GM23248 (cell line): ENCODE measurements at regions not wholly inside any gene's neighbourhood (a gene's known extent, or its start where the extent isn't known, plus 50 kb on each side); places are given as distances from the start of the nearest gene placed in this dataset.

Experiments used
- DNase-seq: peaks from one replicate; pipeline ENCODE4 v3.0.0-alpha.2; 2015
- H2AFZ ChIP-seq: fragments of 200-600 bp; sonication (generic); 2 replicates; pipeline ENCODE4 v1.6.1; 2016; ENCODE audit warnings: antibody characterized with exemption
- H3F3A ChIP-seq: fragments of 200-600 bp; sonication (generic); 2 replicates; pipeline ENCODE4 v1.6.1; 2016; ENCODE audit warnings: mild to moderate bottlenecking, antibody characterized with exemption, mixed run types; ENCODE audit not compliant: insufficient read depth
- H3K27ac ChIP-seq: fragments of 200-600 bp; sonication (generic); 2 replicates; pipeline ENCODE4 v1.5.1; 2016; ENCODE audit warnings: mild to moderate bottlenecking
- H3K27me3 ChIP-seq: fragments of 200-600 bp; sonication (generic); replicated peaks from 2 replicates; pipeline ENCODE4 v1.6.1; 2016; ENCODE audit warnings: mild to moderate bottlenecking; ENCODE audit not compliant: insufficient read depth
- H3K36me3 ChIP-seq: fragments of 200-600 bp; sonication (generic); 2 replicates; pipeline ENCODE4 v1.6.1; 2016; ENCODE audit warnings: low read depth, mild to moderate bottlenecking
- H3K4me1 ChIP-seq: fragments of 200-600 bp; sonication (generic); 2 replicates; pipeline ENCODE4 v1.6.1; 2016; ENCODE audit warnings: mild to moderate bottlenecking; ENCODE audit not compliant: insufficient read depth
- H3K4me2 ChIP-seq: fragments of 200-600 bp; sonication (generic); one replicate; pipeline ENCODE4 v1.6.1; 2016; ENCODE audit warnings: mild to moderate bottlenecking; ENCODE audit not compliant: unreplicated experiment
- H3K4me3 ChIP-seq: fragments of 200-600 bp; sonication (generic); 2 replicates; pipeline ENCODE4 v1.5.1; 2016; ENCODE audit warnings: mild to moderate bottlenecking
- H3K79me2 ChIP-seq: fragments of 200-600 bp; sonication (generic); 2 replicates; pipeline ENCODE4 v1.6.1; 2016; ENCODE audit warnings: mild to moderate bottlenecking; ENCODE audit not compliant: insufficient read depth
- H3K9ac ChIP-seq: fragments of 200-600 bp; sonication (generic); 2 replicates; pipeline ENCODE4 v1.6.1; 2016; ENCODE audit warnings: mild to moderate bottlenecking
- H3K9me2 ChIP-seq: fragments of 200-600 bp; sonication (generic); 2 replicates; pipeline ENCODE4 v1.6.1; 2016; ENCODE audit warnings: mixed run types, mild to moderate bottlenecking, moderate library complexity; ENCODE audit not compliant: insufficient read depth
- H3K9me3 ChIP-seq: fragments of 200-600 bp; sonication (generic); one replicate; pipeline ENCODE4 v1.6.1; 2017; ENCODE audit warnings: low read depth
- H4K20me1 ChIP-seq: fragments of 200-600 bp; sonication (generic); 2 replicates; pipeline ENCODE4 v1.6.0; 2016; ENCODE audit not compliant: insufficient read depth
- EZH2 ChIP-seq: fragments of 200-600 bp; sonication (generic); IDR thresholded peaks from 2 replicates; pipeline ENCODE4 v1.6.1; 2018; ENCODE audit warnings: antibody characterized with exemption, mild to moderate bottlenecking; ENCODE audit not compliant: insufficient read depth, poor library complexity, severe bottlenecking
- EZH2phosphoT487 ChIP-seq: fragments of 200-600 bp; sonication (generic); IDR thresholded peaks from 2 replicates; pipeline ENCODE4 v1.6.1; 2018; ENCODE audit warnings: antibody characterized with exemption, moderate library complexity, mild to moderate bottlenecking, low read depth; ENCODE audit not compliant: insufficient read depth
- WGBS, 2 experiments: methylation state at CpG; one replicate each; pipeline ENCODE4 v1.1.6; 2015 to 2017; ENCODE audit warnings: low lambda C conversion rate in 2 of 2, low coverage in 1 of 2; ENCODE audit errors: missing lambda C conversion rate in 2 of 2; 5-methylcytosine and 5-hydroxymethylcytosine counted together
- in situ Hi-C: fragments of 300-500 bp; cut with MboI; formaldehyde crosslinking; loops from 2 replicates; pipeline ENCODE4 v1.15.0; 2020

- Histone ChIP-seq H2AFZ (no peak overlapping the region), H3K9me3 (no peaks in the 10 kb centered on the region), H3K9ac (no peak overlapping the region), H3K4me2 (no peak overlapping the region), H3K27me3 (no peaks in the 10 kb centered on the region), H3K36me3 (no peaks in the 10 kb centered on the region), H3K4me1 (no peaks in the 10 kb centered on the region), H3K27ac (no peak overlapping the region), H4K20me1 (no peaks in the 10 kb centered on the region), H3K9me2 (0 out of 2 replicates have a peak, but pooled peaks cover 3% of the 10 kb centered on the region), H3K79me2 (no peaks in the 10 kb centered on the region), H3K4me3 (no peak overlapping the region), H3F3A (no peaks in the 10 kb centered on the region)
- in situ Hi-C loops = no loop called here
- WGBS, 2 experiments = 41 to 47% methylated on average over 2 of the region's 2 CpGs
- TF ChIP-seq EZH2 (no peak), EZH2phosphoT487 (no peak)
- DNase-seq = no peak
Observed at GRCh38 chr9:1535051-1535450, 480.1 kb upstream of the SMARCA2 start.

GRCh38 chr9:1535599-1535998 is 479.5 kb upstream of the SMARCA2 start:
- DNase-seq = no peak
- H3K27me3 ChIP-seq = no peaks in the 10 kb centered on the region
- H3K4me1 ChIP-seq = no peaks in the 10 kb centered on the region
- H3F3A ChIP-seq = no peaks in the 10 kb centered on the region
- 27 to 40% methylated on average over 2 of the region's 2 CpGs for WGBS, 2 experiments
- H3K9me2 ChIP-seq = 0 out of 2 replicates have a peak, but pooled peaks cover 3% of the 10 kb centered on the region
- H3K36me3 ChIP-seq = no peaks in the 10 kb centered on the region
- TF ChIP-seq EZH2 = no peak
- no peak for TF ChIP-seq EZH2phosphoT487
- H3K27ac ChIP-seq = no peak overlapping the region
- H3K79me2 ChIP-seq = no peaks in the 10 kb centered on the region
- no peak overlapping the region for H3K4me2 ChIP-seq
- H3K9ac ChIP-seq = no peak overlapping the region
- H3K4me3 ChIP-seq = no peak overlapping the region
- no peaks in the 10 kb centered on the region for H4K20me1 ChIP-seq
- in situ Hi-C loops = no loop called here
- no peak overlapping the region for H2AFZ ChIP-seq
- no peaks in the 10 kb centered on the region for H3K9me3 ChIP-seq

GRCh38 chr9:1536522-1537170 is 478.5 kb upstream of the SMARCA2 start:
- Histone ChIP-seq H3F3A (no peaks in the 10 kb centered on the region), H3K4me1 (no peaks in the 10 kb centered on the region), H3K9ac (no peak overlapping the region), H3K27me3 (no peaks in the 10 kb centered on the region), H3K4me2 (no peak overlapping the region), H3K36me3 (no peaks in the 10 kb centered on the region), H2AFZ (no peak overlapping the region), H3K9me2 (0 out of 2 replicates have a peak, but pooled peaks cover 3% of the 10 kb centered on the region), H3K27ac (no peak overlapping the region), H3K79me2 (no peaks in the 10 kb centered on the region), H3K4me3 (no peak overlapping the region), H4K20me1 (no peaks in the 10 kb centered on the region), H3K9me3 (no peaks in the 10 kb centered on the region)
- WGBS, 2 experiments = 23% methylated on average over 5 of the region's 5 CpGs
- no peak for TF ChIP-seq EZH2phosphoT487
- no peak for TF ChIP-seq EZH2
- DNase-seq = no peak
- in situ Hi-C loops = no loop called here

GRCh38 chr9:1538301-1538700 is 476.8 kb upstream of the SMARCA2 start:
- H3K4me3 ChIP-seq = no peak overlapping the region
- H3K36me3 ChIP-seq = no peaks in the 10 kb centered on the region
- no peaks in the 10 kb centered on the region for H4K20me1 ChIP-seq
- no peak overlapping the region for H2AFZ ChIP-seq
- H3F3A ChIP-seq = no peaks in the 10 kb centered on the region
- no peaks in the 10 kb centered on the region for H3K27me3 ChIP-seq
- H3K9me3 ChIP-seq = no peaks in the 10 kb centered on the region
- 25 to 26% methylated on average over 4 of the region's 4 CpGs for WGBS, 2 experiments
- in situ Hi-C loops = no loop called here
- 0 out of 2 replicates have a peak, but pooled peaks cover 3% of the 10 kb centered on the region for H3K9me2 ChIP-seq
- H3K4me1 ChIP-seq = no peaks in the 10 kb centered on the region
- H3K9ac ChIP-seq = no peak overlapping the region
- H3K27ac ChIP-seq = no peak overlapping the region
- no peak overlapping the region for H3K4me2 ChIP-seq
- no peak for TF ChIP-seq EZH2
- no peak for TF ChIP-seq EZH2phosphoT487
- H3K79me2 ChIP-seq = no peaks in the 10 kb centered on the region
- DNase-seq = no peak
